ENCODE measurements at regions not wholly inside any gene's neighbourhood (a gene's known extent, or its start where the extent isn't known, plus 50 kb on each side); places are given as distances from the start of the nearest gene placed in this dataset.

GRCh38 chr5:152106571-152106970 is 181.9 kb upstream of the GLRA1 start:
- POLR2A ChIA-PET: no interaction called here
- in situ Hi-C loops (cut with HindIII; ENCODE audit: low pct_unique_long_range_greater_than_20kb, low sequenced_read_pairs): no loop called here

GRCh38 chr5:152105085-152105484 is 180.4 kb upstream of the GLRA1 start:
- no peaks in the 10 kb centered on the region for H3K36me3 ChIP-seq (ENCODE audit: control insufficient read depth, insufficient read depth, low read length)
- CTCF ChIA-PET: no interaction called here
- H3K9me3 ChIP-seq (ENCODE audit: control insufficient read depth, insufficient read depth, low read depth, low read length): no peaks in the 10 kb centered on the region
- no peaks in the 10 kb centered on the region; the same call in 1 of the 2 replicates for H3K27me3 ChIP-seq (ENCODE audit: control insufficient read depth, insufficient read depth, low read length)
- no peak overlapping the region for H3K27ac ChIP-seq (ENCODE audit: low read length)
- H3K4me3 ChIP-seq (ENCODE audit: low read depth in 2 of 2, low read length in 2 of 2): no peak overlapping the region
- DNase-seq (ENCODE audit: low read depth, low spot score): no peak
- no peaks in the 10 kb centered on the region for H3K4me1 ChIP-seq (ENCODE audit: control insufficient read depth, insufficient read depth, low read length)
- in situ Hi-C loops (cut with HindIII; ENCODE audit: low pct_unique_long_range_greater_than_20kb, low sequenced_read_pairs): no loop called here
- no TSS peak for BruUV-seq (replicated peaks)
- TF ChIP-seq POLR2AphosphoS5 (IDR thresholded peaks at IDR 0.05; ENCODE audit: low read depth, low read length): no peak
- no peak for TF ChIP-seq TCF7L2 (IDR thresholded peaks at IDR 0.05; ENCODE audit: low read depth, low read length)
- TF ChIP-seq, protein P1, sequence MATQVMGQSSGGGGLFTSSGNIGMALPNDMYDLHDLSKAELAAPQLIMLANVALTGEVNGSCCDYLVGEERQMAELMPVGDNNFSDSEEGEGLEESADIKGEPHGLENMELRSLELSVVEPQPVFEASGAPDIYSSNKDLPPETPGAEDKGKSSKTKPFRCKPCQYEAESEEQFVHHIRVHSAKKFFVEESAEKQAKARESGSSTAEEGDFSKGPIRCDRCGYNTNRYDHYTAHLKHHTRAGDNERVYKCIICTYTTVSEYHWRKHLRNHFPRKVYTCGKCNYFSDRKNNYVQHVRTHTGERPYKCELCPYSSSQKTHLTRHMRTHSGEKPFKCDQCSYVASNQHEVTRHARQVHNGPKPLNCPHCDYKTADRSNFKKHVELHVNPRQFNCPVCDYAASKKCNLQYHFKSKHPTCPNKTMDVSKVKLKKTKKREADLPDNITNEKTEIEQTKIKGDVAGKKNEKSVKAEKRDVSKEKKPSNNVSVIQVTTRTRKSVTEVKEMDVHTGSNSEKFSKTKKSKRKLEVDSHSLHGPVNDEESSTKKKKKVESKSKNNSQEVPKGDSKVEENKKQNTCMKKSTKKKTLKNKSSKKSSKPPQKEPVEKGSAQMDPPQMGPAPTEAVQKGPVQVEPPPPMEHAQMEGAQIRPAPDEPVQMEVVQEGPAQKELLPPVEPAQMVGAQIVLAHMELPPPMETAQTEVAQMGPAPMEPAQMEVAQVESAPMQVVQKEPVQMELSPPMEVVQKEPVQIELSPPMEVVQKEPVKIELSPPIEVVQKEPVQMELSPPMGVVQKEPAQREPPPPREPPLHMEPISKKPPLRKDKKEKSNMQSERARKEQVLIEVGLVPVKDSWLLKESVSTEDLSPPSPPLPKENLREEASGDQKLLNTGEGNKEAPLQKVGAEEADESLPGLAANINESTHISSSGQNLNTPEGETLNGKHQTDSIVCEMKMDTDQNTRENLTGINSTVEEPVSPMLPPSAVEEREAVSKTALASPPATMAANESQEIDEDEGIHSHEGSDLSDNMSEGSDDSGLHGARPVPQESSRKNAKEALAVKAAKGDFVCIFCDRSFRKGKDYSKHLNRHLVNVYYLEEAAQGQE (IDR thresholded peaks at IDR 0.05; ENCODE audit: insufficient read depth in 1 of 2, low read depth in 2 of 2, low read length in 1 of 2): no peak
- no peak for ATAC-seq
- intact Hi-C loops (cut with micrococcal nuclease; ENCODE audit: unreplicated experiment): no loop called here
- POLR2A ChIA-PET: no interaction called here

More at GRCh38 chr5:152106571-152106970, 181.9 kb upstream of the GLRA1 start:
- TF ChIP-seq TCF7L2 (IDR thresholded peaks at IDR 0.05; ENCODE audit: low read depth, low read length) (no peak), POLR2AphosphoS5 (IDR thresholded peaks at IDR 0.05; ENCODE audit: low read depth, low read length) (no peak)
- TF ChIP-seq, protein P1 (IDR thresholded peaks at IDR 0.05; ENCODE audit: insufficient read depth in 1 of 2, low read depth in 2 of 2, low read length in 1 of 2): no peak
- intact Hi-C loops (cut with micrococcal nuclease; ENCODE audit: unreplicated experiment): no loop called here
- DNase-seq (ENCODE audit: low read depth, low spot score) (no peak), ATAC-seq (no peak)
- Histone ChIP-seq H3K9me3 (ENCODE audit: control insufficient read depth, insufficient read depth, low read depth, low read length) (no peaks in the 10 kb centered on the region), H3K27me3 (ENCODE audit: control insufficient read depth, insufficient read depth, low read length) (no peaks in the 10 kb centered on the region; the same call in 1 of the 2 replicates), H3K4me3 (ENCODE audit: low read depth in 2 of 2, low read length in 2 of 2) (no peak overlapping the region), H3K27ac (ENCODE audit: low read length) (no peak overlapping the region), H3K36me3 (ENCODE audit: control insufficient read depth, insufficient read depth, low read length) (no peaks in the 10 kb centered on the region), H3K4me1 (ENCODE audit: control insufficient read depth, insufficient read depth, low read length) (no peaks in the 10 kb centered on the region)
- CTCF ChIA-PET: no interaction called here
- BruUV-seq (replicated peaks): no TSS peak

- Histone ChIP-seq H3K36me3 (ENCODE audit: control insufficient read depth, insufficient read depth, low read length) (no peaks in the 10 kb centered on the region), H3K4me1 (ENCODE audit: control insufficient read depth, insufficient read depth, low read length) (no peaks in the 10 kb centered on the region), H3K27ac (ENCODE audit: low read length) (no peak overlapping the region), H3K27me3 (ENCODE audit: control insufficient read depth, insufficient read depth, low read length) (no peaks in the 10 kb centered on the region; the same call in 1 of the 2 replicates), H3K4me3 (ENCODE audit: low read depth in 2 of 2, low read length in 2 of 2) (no peak overlapping the region), H3K9me3 (ENCODE audit: control insufficient read depth, insufficient read depth, low read depth, low read length) (no peaks in the 10 kb centered on the region)
- in situ Hi-C loops (cut with HindIII; ENCODE audit: low pct_unique_long_range_greater_than_20kb, low sequenced_read_pairs): no loop called here
- TF ChIP-seq POLR2AphosphoS5 (IDR thresholded peaks at IDR 0.05; ENCODE audit: low read depth, low read length) (no peak), TCF7L2 (IDR thresholded peaks at IDR 0.05; ENCODE audit: low read depth, low read length) (no peak), SIN3A (IDR thresholded peaks at IDR 0.05; ENCODE audit: borderline replicate concordance, insufficient read depth, low read depth, low read length) (no peak), CTCF (IDR thresholded peaks at IDR 0.05) (no peak)
- TF ChIP-seq, protein P1 (IDR thresholded peaks at IDR 0.05; ENCODE audit: insufficient read depth in 1 of 2, low read depth in 2 of 2, low read length in 1 of 2): no peak
- POLR2A ChIA-PET: no interaction called here
- no TSS peak for BruUV-seq (replicated peaks)
- ATAC-seq (no peak), DNase-seq (ENCODE audit: low read depth, low spot score) (no peak)
- CTCF ChIA-PET: no interaction called here
- intact Hi-C loops (cut with micrococcal nuclease; ENCODE audit: unreplicated experiment): no loop called here
Observed at GRCh38 chr5:152104211-152104610, 179.6 kb upstream of the GLRA1 start.
